Choroid plexus epithelial cell (primary cell): ENCODE measurements at regions not wholly inside any gene's neighbourhood (a gene's known extent, or its start where the extent isn't known, plus 50 kb on each side); places are given as distances from the start of the nearest gene placed in this dataset.

ENCODE experiments used
- DNase-seq: peaks from one replicate; pipeline ENCODE4 v3.0.0-alpha.2; 2010; ENCODE audit warnings: low read depth
- H3K4me3 ChIP-seq: 2 replicates; pipeline ENCODE4 v1.5.1; 2011; ENCODE audit warnings: low read depth, mild to moderate bottlenecking, control low read depth, low read length, moderate library complexity
- CTCF ChIP-seq: conservative IDR thresholded peaks from 2 replicates; pipeline ENCODE4 v1.5.1; 2011; ENCODE audit warnings: low read depth, mild to moderate bottlenecking, control low read depth, inconsistent platforms, low read length, moderate library complexity

GRCh38 chr10:85316276-85316675 is 987.9 kb downstream of the CCSER2 start:
- no peak for DNase-seq

GRCh38 chr10:85317827-85318226 is 989.4 kb downstream of the CCSER2 start:
- TF ChIP-seq CTCF = no peak
- DNase-seq = no peak
- no peak overlapping the region for H3K4me3 ChIP-seq

More at GRCh38 chr10:85316276-85316675, 987.9 kb downstream of the CCSER2 start:
- no peak overlapping the region for H3K4me3 ChIP-seq
- TF ChIP-seq CTCF = no peak

- no peak for TF ChIP-seq CTCF
- peak; percentile 0 for DNase-seq
- H3K4me3 ChIP-seq = no peak overlapping the region
These were observed 990.7 kb downstream of the CCSER2 start for GRCh38 chr10:85318809-85319807.

- no peak for DNase-seq
- no peak for TF ChIP-seq CTCF
- H3K4me3 ChIP-seq = no peak overlapping the region
These were observed 991.4 kb downstream of the CCSER2 start for GRCh38 chr10:85319826-85320225.

- DNase-seq = no peak
- TF ChIP-seq CTCF = no peak
- no peak overlapping the region for H3K4me3 ChIP-seq
These were observed 1005.2 kb downstream of the CCSER2 start for GRCh38 chr10:85333594-85333993.

GRCh38 chr10:85362401-85362800 is 1004.2 kb downstream of the GRID1 start:
- no peak for DNase-seq
- no peak for TF ChIP-seq CTCF
- H3K4me3 ChIP-seq = no peak overlapping the region
